ENCODE measurements at regions not wholly inside any gene's neighbourhood (a gene's known extent, or its start where the extent isn't known, plus 50 kb on each side); places are given as distances from the start of the nearest gene placed in this dataset.
"Not testable (repeated sequence)": the region's sequence is repeated elsewhere in the genome, so short reads cannot be mapped to it uniquely, and the experiment has no call there.

DNA sequence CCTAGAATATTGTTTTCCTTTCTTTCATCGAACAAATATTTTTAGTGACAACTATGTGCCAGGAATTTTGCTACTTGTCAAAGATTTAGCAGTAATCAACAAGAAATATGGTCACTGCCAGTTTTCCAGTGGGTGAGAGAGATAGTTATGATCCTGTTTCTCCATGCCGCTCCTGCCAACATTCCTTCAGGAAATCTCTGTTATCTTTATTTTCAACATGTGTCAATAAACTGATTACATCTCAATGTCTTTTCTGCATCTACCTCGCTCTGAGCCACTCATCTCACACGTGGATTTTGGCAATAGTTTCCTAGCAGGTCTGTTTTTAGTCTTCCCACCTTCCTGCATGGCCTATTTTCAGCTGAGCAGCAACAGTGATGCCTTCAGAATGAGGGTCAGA, 650.0 kb upstream of the STXBP6 start:
- no peak for DNase-seq (ENCODE audit: low read depth)

DNA sequence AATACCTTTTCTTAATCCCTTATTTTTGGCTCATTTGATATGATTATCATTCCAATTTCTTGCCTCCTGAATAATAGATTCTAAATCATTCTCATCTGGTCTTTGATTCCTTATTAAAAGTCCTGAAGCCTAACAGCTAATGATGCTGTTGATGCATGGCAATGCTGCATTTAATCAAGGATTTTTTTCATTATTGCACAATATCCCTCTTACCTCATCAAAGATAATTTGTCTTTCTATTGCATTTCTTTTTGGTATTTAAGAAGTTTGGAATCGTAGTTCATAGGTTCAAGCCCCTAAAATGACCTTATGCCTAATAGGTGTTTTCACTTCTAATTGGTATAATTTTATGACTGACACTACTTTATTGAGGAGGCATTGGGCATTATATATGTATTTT, 648.2 kb upstream of the STXBP6 start:
- DNase-seq (ENCODE audit: low read depth), result no peak

DNA sequence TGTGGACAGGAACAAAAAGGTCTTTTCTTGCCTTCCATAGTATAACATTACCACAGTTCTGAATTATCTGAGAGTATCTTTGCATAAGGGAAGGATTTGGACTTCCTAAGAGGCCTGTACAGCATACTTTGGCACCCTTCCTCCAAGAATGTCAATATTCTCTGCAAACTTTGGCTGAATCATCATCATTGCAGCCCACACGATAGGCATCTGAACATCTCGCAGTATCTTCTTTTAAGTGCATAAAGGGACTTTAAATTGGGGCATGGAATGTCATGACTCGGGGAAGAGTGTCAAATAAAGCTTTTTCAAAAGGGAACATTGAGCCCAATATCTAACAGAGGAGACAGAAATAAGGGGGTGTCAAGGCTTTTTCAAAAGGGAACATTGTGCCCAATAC, 646.2 kb upstream of the STXBP6 start:
- DNase-seq (ENCODE audit: low read depth), result no peak

DNA sequence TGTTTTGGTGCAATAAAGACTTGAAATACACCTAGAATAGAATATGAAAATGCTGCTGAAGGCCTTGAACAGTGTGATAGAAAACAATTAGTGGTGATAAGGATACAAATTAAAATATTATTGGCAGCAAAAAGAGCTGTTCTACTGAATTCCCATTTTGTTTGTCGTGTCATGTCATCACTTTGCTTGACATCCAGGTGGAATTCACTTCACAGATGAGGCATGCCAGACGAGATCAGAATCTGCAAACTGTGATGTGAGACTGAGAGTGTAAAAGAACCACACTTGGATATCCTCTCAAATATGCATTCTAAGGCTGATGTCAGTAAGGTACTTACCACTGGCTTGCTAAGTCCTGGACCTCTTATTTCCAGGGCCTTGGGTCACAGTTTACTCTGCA, 635.1 kb upstream of the STXBP6 start:
- no peak for DNase-seq (ENCODE audit: low read depth)

DNA sequence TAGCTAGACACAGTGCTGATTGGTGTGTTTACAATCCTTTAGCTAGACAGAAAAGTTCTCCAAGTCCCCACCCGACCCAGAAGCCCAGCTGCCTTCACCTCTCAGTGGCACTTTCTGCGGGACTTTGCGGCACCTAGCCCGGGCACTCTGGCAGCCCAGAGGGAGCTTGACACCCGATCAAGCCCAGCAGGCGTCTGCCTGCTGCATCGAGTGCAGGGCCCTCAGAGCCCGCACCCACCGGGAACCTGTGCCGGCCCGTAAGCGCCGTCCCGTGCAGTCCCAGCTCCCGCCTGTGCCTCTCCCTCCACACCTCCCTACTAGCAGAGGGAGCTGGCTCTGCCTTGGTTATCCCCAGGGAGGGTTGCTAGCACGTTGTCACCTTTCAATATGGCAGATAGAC, 631.0 kb upstream of the STXBP6 start:
- DNase-seq (ENCODE audit: low read depth), result no peak

DNA sequence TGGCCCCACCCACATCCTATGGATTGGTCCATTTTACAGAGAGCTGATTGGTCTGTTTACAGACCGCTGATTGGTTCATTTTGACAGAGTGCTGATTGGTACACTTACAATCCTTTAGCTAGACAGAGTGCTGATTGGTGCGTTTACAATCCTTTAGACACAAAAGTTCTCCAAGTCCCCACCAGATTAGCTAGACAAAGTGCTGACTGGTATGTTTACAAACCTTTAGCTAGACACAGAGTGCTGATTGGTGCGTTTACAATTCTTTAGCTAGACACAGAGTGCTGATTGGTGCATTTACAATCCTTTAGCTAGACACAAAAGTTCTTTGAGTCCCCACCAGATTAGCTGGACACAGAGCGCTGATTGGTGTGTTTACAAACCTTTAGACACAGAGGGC, 630.6 kb upstream of the STXBP6 start:
- DNase-seq (ENCODE audit: low read depth), result not testable (repeated sequence)

DNA sequence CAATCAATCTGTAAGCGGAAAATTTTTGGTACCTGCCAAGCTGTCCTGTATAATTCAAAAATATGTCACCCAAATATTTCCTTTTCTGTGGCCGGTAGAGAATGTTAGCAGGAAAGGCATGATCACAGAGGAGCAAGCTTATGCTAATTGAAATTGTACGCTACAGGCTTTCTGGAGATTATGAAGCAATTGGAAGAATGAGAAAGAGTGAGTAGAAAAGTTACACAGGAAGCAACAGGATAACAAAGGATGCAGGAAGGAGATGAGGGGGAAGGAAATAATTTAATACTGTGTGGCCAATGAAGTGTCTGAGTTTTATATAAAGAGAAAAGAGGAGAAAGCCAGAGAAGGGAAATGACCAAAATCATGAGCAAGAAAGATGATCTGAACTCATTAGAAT, 627.2 kb upstream of the STXBP6 start:
- DNase-seq (ENCODE audit: low read depth), result no peak

DNA sequence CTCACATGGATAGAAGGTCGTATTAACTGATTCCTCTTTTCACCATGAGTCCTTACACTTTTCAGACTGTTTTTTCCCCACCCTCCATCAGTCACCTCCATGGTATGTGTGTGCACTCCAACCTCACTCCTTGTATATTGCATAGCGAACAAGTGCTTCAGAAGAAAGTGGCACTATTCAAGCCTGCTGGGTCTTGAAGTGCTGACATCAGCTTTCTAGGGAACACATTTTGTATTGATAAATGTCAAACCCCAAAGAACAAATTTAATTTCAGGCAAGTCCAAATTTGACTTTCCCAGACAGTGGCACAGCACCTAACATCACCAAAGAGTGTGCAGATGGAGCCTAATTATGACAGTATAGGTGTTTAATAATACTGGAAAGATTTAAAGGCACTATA, 617.4 kb upstream of the STXBP6 start:
- DNase-seq (ENCODE audit: low read depth), result no peak

DNA sequence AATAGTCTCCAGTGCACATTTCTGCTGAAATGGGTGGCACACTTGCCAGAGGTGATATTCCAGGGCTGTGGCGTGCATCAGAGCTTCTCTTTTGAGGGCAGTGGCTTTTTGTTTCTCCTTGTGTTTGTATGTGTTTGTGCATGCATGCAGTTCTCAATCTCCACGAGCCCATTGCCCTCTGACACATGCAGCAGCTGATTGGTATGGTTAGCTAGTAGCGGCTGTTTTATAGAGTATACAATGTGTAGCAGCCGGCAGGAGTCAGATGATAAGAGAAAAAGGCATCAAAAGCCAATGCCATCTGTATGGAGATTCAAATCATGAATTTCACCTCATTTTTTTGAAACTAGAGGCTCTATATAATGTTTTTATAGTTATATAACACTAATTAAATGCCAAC, 616.9 kb upstream of the STXBP6 start:
- DNase-seq (ENCODE audit: low read depth), result no peak

DNA sequence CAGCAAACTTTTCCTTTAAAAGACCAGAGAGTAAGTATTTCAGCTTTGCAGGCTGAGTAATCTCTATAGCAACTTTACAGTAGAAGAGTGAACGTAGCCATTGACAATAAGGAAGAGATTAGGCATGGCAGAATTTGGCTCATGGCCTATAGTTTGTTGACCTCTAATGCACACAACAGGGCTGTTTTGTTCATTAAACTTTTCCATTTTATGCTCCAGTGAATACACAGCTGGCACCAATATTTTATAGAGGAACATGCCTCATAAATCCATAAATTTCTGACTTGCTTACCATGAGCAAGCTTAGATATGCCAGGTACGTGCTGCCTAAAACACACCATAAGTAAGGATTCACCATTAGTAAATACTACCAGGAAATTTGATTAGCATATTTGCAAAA, 609.0 kb upstream of the STXBP6 start:
- DNase-seq (ENCODE audit: low read depth), result no peak

DNA sequence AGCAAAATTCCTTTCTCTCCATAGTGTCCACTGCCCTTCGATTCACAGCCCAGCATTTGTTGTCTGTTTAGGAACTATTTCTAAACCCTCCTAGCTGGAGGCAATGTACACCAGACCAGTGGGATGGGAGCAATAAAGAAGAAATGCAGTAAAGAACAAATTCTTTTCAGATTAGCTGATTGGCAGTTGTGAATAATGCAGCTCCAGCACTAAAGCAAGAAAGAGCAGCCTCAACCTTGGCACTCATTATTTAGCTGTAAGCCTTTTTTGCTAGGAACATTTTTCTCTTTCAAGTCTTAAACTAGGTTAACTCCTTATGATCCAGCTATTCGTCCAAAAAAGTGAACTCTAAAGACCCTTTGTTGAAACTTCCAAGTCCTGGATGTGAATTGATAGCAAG, 580.5 kb upstream of the STXBP6 start:
- no peak for DNase-seq (ENCODE audit: low read depth)

DNA sequence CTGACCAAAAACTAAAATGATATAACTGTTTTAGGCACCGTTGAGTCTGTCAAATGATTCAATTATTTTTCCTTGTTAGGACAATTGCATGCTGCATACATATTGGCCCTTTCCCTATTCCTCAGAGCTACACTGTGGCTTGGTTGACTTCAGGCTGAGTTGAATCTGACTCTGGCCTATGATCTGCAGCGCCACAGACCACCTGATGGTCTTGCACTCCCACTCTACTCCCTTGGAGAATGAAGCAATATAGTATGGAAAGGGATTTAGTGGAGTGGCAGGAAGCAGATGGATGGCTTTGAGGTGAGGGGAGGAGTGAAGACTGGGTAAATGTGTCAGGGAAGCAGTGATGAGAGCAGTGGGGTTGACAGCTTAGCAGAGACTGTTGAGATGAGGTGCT, 579.0 kb upstream of the STXBP6 start:
- DNase-seq (ENCODE audit: low read depth), result no peak

DNA sequence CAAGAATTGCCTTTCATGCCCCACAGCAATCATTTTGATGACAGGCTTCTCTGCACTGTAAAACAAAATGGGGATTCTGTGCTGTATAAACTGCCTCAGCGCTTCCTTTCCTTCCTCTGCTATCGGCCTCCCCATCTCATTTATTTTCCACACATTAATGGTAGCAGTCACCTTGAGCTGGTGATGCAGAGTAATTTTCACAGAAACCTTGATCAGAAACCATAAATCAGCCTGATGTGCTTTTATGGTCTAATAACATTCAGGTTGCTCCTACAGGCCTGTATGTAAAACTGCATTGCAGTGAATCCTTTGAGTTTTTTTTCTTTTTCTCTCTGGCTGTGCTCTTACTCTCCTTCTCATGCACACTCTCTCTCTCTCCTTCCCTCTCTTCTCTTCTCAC, 578.4 kb upstream of the STXBP6 start:
- DNase-seq (ENCODE audit: low read depth), result no peak

DNA sequence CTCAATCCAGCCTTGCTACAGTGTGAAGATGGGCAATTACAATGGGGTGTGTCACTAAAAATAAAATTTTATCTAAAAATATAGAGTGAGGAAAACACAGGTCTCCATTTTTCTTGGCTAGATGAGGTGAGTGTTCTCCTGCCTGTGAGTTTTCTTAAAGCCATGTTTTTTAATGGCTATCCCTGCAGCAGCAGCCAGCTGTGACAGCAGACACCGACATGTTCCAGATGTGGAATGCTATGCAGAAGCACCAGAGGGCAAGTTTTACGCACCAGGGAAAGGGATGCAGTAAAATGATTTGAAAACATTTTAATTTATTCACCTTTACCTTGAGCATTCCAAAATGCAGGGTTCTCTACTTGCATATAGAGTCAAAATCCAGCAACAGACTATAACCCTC, 577.0 kb upstream of the STXBP6 start:
- DNase-seq (ENCODE audit: low read depth), result no peak

DNA sequence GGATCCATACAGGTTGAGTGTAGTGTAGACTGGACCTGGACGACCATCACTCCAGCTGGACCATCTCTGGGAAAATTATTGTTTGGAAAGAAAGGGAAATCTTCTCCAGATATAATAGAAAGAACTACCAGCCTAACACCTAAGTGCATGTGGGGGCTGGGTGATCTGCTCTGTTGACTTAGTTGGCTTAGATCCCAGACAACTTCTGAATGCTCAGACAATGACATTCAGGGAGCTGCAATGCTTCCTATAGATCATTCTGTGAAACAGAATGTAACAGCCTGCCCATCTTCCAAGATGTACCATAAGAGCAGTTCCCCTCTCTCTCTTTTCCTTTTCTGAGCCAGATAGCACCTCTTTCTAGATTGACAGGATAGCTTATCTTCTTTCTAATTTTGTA, 572.8 kb upstream of the STXBP6 start:
- peak; percentile 1 for DNase-seq (ENCODE audit: low read depth)

DNA sequence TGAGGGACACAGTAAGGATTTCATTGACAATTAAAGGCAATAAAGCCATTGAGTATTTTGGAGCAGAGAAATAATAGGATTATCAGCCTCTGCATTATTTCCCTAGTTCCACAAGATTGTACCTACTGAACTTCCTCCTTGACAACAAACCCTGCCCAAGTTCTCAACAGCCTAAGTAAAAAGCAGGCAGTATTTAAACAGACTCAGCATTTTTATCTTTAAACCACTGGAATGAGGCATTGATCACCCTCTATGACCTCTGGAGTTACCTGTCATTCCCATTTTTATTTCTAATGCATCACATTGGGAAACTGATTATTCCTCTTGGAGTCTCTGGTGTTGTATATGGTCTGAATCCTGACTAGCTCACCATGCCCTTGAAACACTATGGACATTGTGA, 570.6 kb upstream of the STXBP6 start:
- no peak for DNase-seq (ENCODE audit: low read depth)

DNA sequence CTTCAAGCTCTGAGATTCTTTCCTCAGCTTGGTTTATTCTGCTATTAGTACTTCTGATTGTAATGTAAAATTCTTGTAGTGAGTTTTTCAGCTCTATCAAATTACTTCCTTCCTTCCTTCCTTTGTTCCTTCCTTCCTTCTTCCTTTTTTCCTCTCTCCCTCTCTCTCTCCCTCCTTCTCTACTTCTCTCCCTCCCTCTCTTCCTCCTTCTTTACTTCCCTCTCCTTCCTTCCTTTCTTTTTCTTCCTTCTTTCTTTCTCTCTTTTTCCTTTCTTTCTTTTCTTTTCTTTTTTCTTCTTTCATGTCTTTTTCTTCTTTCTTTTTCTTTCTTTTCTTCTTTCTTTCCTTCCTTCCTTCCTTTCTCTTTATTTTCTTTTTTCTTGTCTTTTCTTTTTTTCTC, 565.2 kb upstream of the STXBP6 start:
- DNase-seq (ENCODE audit: low read depth), result no peak

DNA sequence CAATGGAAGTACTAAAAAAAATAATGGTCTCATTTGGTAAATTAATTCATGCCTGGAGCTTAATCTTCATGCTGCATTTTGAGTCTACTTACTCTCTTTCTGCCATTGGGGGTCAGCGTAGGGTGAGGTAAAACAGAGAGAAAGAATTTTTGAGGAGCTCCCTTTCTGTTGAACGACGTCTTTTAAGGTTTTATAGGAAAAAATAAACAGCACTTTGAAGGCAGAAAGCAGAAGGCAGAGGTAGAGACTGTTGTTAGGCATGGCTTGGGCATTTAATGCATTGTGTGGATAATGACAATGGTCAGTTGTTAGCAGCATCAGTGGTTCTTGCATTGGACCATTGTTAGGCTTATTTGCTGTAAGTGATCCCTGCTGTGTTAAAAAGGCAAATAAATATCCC, 557.2 kb upstream of the STXBP6 start:
- DNase-seq (ENCODE audit: low read depth), result no peak

DNA sequence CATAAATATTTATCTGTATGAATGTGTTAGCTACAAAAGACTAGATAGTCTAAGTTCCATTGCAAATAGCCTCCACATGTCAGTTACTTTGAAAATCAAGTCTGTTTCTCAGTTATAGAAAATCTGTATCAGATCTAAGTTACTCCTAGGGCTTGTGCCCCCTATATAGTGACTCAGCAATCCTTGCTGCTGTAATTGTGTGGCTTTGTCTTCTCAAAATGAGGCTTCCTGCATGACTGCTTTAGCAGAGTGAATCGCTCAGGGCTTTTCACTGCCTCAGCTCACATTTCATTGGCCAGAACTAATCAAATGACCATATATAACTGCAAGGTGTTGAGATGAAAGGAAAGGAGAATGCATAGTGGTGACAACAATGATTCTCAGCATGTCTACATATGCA, 552.2 kb upstream of the STXBP6 start:
- no peak for DNase-seq (ENCODE audit: low read depth)

DNA sequence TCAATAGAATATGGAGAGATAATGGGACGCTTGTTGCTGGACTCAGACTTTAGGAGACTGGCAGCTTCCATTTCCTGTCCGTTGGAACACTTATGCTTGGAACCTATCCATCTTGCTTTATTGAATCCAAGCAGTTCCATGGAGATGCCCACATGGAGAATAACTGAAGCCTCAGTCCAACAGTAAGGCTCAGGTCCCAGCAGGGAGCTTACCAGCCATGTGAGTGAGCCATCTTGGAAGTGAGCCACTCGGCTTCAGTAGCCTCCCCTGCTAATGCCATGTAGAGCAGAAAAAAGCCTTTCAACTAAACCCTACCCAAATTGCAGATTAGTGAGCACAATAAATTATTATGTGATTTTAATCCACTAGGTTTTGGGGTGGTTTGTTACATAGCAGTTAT, 538.8 kb upstream of the STXBP6 start:
- DNase-seq (ENCODE audit: low read depth), result no peak

DNA sequence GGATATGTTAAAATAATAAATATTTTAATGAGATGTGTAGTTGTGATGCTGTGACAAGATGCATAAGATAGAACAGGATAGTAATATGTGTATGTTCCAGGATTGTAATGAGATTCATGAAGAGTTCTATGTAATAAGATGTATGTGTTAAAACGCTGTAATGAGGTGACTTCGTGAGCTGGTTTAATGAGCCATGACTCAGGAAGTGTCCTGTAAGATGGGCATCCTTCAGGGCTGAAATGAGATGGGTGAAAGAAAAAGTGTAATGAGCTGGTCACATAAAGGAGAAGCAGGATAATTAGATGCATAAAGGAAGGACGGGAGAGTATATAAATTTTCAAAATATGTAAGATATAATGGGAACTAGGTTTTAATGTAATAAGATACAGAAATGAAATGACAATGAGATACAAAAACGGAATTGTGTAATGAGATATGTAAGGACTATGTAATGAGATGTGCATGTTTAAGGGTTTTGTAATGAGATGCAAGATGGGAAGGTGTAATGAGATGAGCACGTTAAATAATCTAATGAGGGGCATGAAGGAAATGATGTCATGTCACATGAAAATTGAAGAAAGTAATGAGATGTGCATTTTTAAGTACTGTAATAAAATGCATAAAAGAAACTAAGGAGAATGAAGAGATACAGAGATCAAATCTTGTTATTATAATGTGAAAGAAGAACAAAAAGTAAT, 524.8 kb upstream of the STXBP6 start:
- DNase-seq (ENCODE audit: low read depth), result no peak

DNA sequence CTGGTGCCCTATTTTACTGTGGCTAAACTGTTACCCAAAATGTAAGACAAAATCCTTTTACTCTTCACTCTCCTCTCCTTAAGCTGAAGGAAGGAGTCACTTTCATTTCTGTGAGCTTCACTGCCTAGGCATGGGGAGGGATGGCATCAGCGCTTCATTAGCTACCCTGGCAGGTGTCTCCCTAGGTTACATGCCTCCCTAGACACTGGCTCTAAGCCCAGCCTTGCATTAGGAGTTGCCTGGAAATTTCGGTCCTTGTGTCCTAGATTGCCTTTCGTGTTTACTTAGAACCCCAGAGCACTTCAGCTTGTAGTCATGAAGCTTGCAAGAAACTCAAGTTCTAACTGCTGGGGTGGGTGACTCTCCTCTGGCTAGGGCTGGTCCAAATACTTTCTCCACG, 520.5 kb upstream of the STXBP6 start:
- DNase-seq (ENCODE audit: low read depth), result no peak

DNA sequence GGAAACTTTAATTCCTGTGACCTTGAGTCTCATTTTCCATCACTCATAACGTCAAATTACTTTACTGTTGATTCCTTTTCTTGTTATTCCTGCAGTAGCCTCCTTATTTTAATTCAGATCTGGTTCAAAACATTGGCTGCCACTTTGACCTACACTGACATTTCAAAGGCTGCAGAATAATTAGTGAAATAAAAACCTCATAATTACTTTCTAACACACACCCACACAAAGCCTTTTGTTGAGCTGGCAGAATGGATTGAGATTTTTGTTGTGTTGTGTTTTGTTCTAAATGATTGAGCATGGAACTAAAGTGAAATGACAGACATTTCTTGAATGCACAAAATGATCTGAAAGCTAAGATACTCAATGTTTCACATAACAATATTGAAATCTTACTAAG, 507.5 kb upstream of the STXBP6 start:
- DNase-seq (ENCODE audit: low read depth), result no peak

DNA sequence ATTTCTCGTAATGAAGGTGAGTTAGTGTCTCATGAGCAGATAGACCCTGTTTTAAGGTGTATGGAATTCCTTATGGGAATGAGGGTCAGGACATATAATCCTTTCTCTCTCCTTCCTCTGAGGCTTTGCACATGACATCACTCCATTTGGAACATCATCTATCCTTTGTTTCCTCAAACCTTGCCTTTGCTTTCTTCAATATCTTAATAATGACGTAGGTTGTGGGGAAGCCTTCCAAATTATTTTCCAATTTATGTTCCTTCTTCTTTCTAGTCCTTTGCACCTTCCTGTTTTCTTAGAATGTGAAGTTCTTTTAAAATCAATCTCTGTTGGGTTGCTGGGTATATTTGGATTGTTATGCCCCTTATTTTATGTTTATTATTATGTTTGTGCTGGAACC, 502.9 kb upstream of the STXBP6 start:
- no peak for DNase-seq (ENCODE audit: low read depth)

DNA sequence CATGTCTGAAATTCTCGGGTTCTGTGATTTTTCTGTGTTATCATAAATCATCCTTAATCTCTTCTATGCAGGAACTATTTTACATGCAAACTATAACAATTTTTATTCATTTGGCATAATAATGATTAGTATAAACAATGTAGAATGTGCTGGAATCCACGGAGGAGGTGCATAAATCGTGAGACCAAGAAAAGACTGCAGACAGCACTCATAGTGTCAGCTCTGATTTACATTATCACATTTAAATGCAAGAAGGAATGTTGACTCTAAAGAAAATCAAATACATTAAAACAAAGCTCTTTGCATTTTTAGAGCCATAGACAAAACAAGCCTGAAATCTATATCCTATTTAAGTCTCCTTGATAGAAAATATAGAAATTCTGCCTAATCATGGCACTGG, 501.7 kb upstream of the STXBP6 start:
- no peak for DNase-seq (ENCODE audit: low read depth)

Data from renal cortical epithelial cell (primary cell).